GM12878 (cell line): ENCODE measurements at regions not wholly inside any gene's neighbourhood (a gene's known extent, or its start where the extent isn't known, plus 50 kb on each side); places are given as distances from the start of the nearest gene placed in this dataset.

Experiments used
- ATAC-seq: fragments of 200-7000 bp; cut with Tn5 transposase; 3 replicates; pipeline ENCODE4 v1.9.1; 2020; ENCODE audit warnings: mild to moderate bottlenecking, moderate library complexity
- BruUV-seq: library from RNA; stranded (reverse); fragments of 400-500 nt; replicated peaks from 2 replicates; lab custom pipeline; 2021; lab: Mats Ljungman, UMichigan
- CTCF ChIA-PET: fragments of 300-600 bp; sonication (Branson Sonifier 250); formaldehyde crosslinking; extraction: SDS; loops from one replicate; lab custom pipeline; 2021; ENCODE audit warnings: inconsistent platforms; lab: Yijun Ruan, JAX
- POLR2A ChIA-PET: fragments of 350-600 bp; formaldehyde crosslinking; extraction: SDS; loops from one replicate; lab custom pipeline; 2021; ENCODE audit warnings: inconsistent platforms; lab: Charles Lee
- RAD21 ChIA-PET: fragments of 300-600 bp; sonication (Branson Sonifier 250); formaldehyde crosslinking; loops from one replicate; lab custom pipeline; 2023; ENCODE audit warnings: antibody characterized with exemption; ENCODE audit not compliant: unreplicated experiment; lab: Charles Lee
- SMC1A ChIA-PET: fragments of 300-600 bp; sonication (Branson Sonifier 250); formaldehyde crosslinking; loops from one replicate; lab custom pipeline; 2023; ENCODE audit not compliant: unreplicated experiment, uncharacterized antibody; lab: Charles Lee
- DNase-seq: peaks from one replicate; pipeline ENCODE4 v3.0.0-alpha.2; 2011; ENCODE audit warnings: low read depth, low spot score
- FAIRE-seq: peaks from 3 replicates; lab custom pipeline; 2011; peaks lifted over from hg19 to GRCh38; lab: Jason Lieb, UNC
- H2AFZ ChIP-seq: 2 replicates; pipeline ENCODE4 v1.6.0; 2011; ENCODE audit warnings: low read depth, low read length, control low read depth; ENCODE audit not compliant: control insufficient read depth
- H3K27ac ChIP-seq: 2 replicates; pipeline ENCODE4 v1.5.1; 2011; ENCODE audit warnings: control low read depth; ENCODE audit not compliant: control insufficient read depth, insufficient read depth
- H3K27me3 ChIP-seq, 2 experiments: replicated peaks in 1 of 2; 2 replicates each; pipeline versions ENCODE4 v1.6.0 to v1.6.1; 2011; ENCODE audit warnings: low read length in 1 of 2; ENCODE audit not compliant: control insufficient read depth in 2 of 2, insufficient read depth in 2 of 2
- H3K36me3 ChIP-seq, 2 experiments: 2 replicates each; pipeline ENCODE4 v1.5.1; 2011; ENCODE audit warnings: low read length in 1 of 2; ENCODE audit not compliant: control insufficient read depth in 2 of 2, insufficient read depth in 2 of 2
- H3K4me1 ChIP-seq: 2 replicates; pipeline ENCODE4 v1.6.1; 2011; ENCODE audit warnings: mild to moderate bottlenecking, low read length, moderate library complexity, mixed read lengths; ENCODE audit not compliant: control insufficient read depth, insufficient read depth
- H3K4me2 ChIP-seq: 2 replicates; pipeline ENCODE4 v1.6.0; 2011; ENCODE audit warnings: control low read depth; ENCODE audit not compliant: control insufficient read depth, insufficient read depth
- H3K4me3 ChIP-seq: fragments of 200-600 bp; sonication (generic); 2 replicates; pipeline ENCODE4 v1.5.1; 2016
- H3K79me2 ChIP-seq: 2 replicates; pipeline ENCODE4 v1.6.0; 2011; ENCODE audit warnings: low read length; ENCODE audit not compliant: control insufficient read depth, insufficient read depth
- H3K9ac ChIP-seq: 2 replicates; pipeline ENCODE4 v1.8.0; 2011; ENCODE audit warnings: low read length, control low read depth, mixed read lengths; ENCODE audit not compliant: control insufficient read depth, insufficient read depth
- H3K9me3 ChIP-seq: replicated peaks from 3 replicates; pipeline ENCODE4 v1.5.1; 2011; ENCODE audit warnings: mild to moderate bottlenecking, low read length; ENCODE audit not compliant: control insufficient read depth, insufficient read depth
- H4K20me1 ChIP-seq: 2 replicates; pipeline ENCODE4 v1.6.0; 2011; ENCODE audit not compliant: control insufficient read depth, insufficient read depth
- ATF2 ChIP-seq: IDR thresholded peaks from 2 replicates; pipeline ENCODE4 v1.6.1; 2012; ENCODE audit warnings: low read length, inconsistent platforms
- CBX3 ChIP-seq: fragments of 200-600 bp; sonication (generic); IDR thresholded peaks from 2 replicates; pipeline ENCODE4 v1.6.1; 2016; ENCODE audit warnings: low read depth, borderline replicate concordance
- CBX5 ChIP-seq: sonication (generic); IDR thresholded peaks from 2 replicates; pipeline ENCODE4 v1.6.1; 2016; ENCODE audit warnings: low read depth, moderate library complexity, mild to moderate bottlenecking, inconsistent platforms
- E2F8 ChIP-seq: fragments of 450-650 bp; IDR thresholded peaks from 2 replicates; pipeline ENCODE4 v1.6.1; 2018; ENCODE audit warnings: mild to moderate bottlenecking, low read depth, moderate library complexity; ENCODE audit not compliant: partially characterized antibody
- E4F1 ChIP-seq: fragments of 450-650 bp; IDR thresholded peaks from 2 replicates; pipeline ENCODE4 v1.6.1; 2018; ENCODE audit warnings: borderline replicate concordance, mild to moderate bottlenecking; ENCODE audit not compliant: partially characterized antibody
- HCFC1 ChIP-seq: fragments of 150-350 bp; IDR thresholded peaks from 2 replicates; pipeline ENCODE4 v1.6.1; 2014; ENCODE audit warnings: low read length
- HDGF ChIP-seq: fragments of 450-650 bp; IDR thresholded peaks from 2 replicates; pipeline ENCODE4 v1.6.1; 2016; ENCODE audit warnings: antibody characterized with exemption
- IKZF2 ChIP-seq, 2 experiments: fragments of 450-650 bp; IDR thresholded peaks; 2 replicates each; pipeline ENCODE4 v1.6.1; 2017; ENCODE audit warnings: mild to moderate bottlenecking in 2 of 2, moderate library complexity in 2 of 2
- IRF3 ChIP-seq: fragments of 450-650 bp; IDR thresholded peaks from 2 replicates; pipeline ENCODE4 v1.6.1; 2014; ENCODE audit warnings: mild to moderate bottlenecking
- NFIC ChIP-seq: IDR thresholded peaks from 2 replicates; pipeline ENCODE4 v1.6.1; 2012; ENCODE audit warnings: low read depth, mild to moderate bottlenecking, inconsistent platforms, low read length, moderate library complexity
- RAD21 ChIP-seq: IDR thresholded peaks from 2 replicates; pipeline ENCODE4 v1.6.1; 2011; ENCODE audit warnings: mild to moderate bottlenecking, low read depth, low read length, moderate library complexity; ENCODE audit not compliant: insufficient read depth
- RCOR1 ChIP-seq: conservative IDR thresholded peaks from 2 replicates; pipeline ENCODE4 v1.6.1; 2012; ENCODE audit warnings: low read depth, low read length, improper control_type of control experiment
- SMAD1 ChIP-seq: fragments of 450-650 bp; IDR thresholded peaks from 2 replicates; pipeline ENCODE4 v1.6.1; 2018; ENCODE audit warnings: mild to moderate bottlenecking, low read depth; ENCODE audit not compliant: partially characterized antibody
- SMARCA5 ChIP-seq: fragments of 450-650 bp; IDR thresholded peaks from 2 replicates; pipeline ENCODE4 v1.6.1; 2017; ENCODE audit warnings: mild to moderate bottlenecking
- SUZ12 ChIP-seq: fragments of 200-600 bp; sonication (generic); IDR thresholded peaks from one replicate; pipeline ENCODE4 v1.6.1; 2018; ENCODE audit warnings: antibody characterized with exemption, mild to moderate bottlenecking; ENCODE audit not compliant: unreplicated experiment
- YBX1 ChIP-seq: fragments of 450-650 bp; IDR thresholded peaks from 2 replicates; pipeline ENCODE4 v1.6.1; 2016; ENCODE audit warnings: antibody characterized with exemption
- WGBS: methylation state at CpG from one replicate; pipeline ENCODE4 v1.1.6; 2016; ENCODE audit warnings: low lambda C conversion rate; ENCODE audit not compliant: insufficient replicate concordance, insufficient coverage; ENCODE audit errors: missing lambda C conversion rate; 5-methylcytosine and 5-hydroxymethylcytosine counted together
- in situ Hi-C: fragments of 300-500 bp; cut with MboI; formaldehyde crosslinking; loops from 9 replicates; pipeline ENCODE4 v1.14.3; 2018; ENCODE audit warnings: mixed read lengths
- intact Hi-C: fragments of 100-400 bp; cut with micrococcal nuclease; formaldehyde crosslinking; loops from one replicate; pipeline ENCODE4 v1.14.2; 2022; ENCODE audit not compliant: unreplicated experiment

GRCh38 chr4:165756836-165757235 is 116.2 kb upstream of the TLL1 start (continued):
- no peak for TF ChIP-seq E2F8

- intact Hi-C loops: no loop called here
- FAIRE-seq (no peak), DNase-seq (no peak), ATAC-seq (no peak)
- H3K36me3 ChIP-seq: no peaks in the 10 kb centered on the region
- H4K20me1 ChIP-seq: no peaks in the 10 kb centered on the region
- H3K9me3 ChIP-seq: no peaks in the 10 kb centered on the region
- no peak overlapping the region for H2AFZ ChIP-seq
- H3K27me3 ChIP-seq: no peaks in the 10 kb centered on the region
- no peaks in the 10 kb centered on the region for H3K79me2 ChIP-seq
- 19% methylated on average over 3 of the region's 3 CpGs for WGBS
- H3K27ac ChIP-seq: no peak overlapping the region
- no peak overlapping the region for H3K4me2 ChIP-seq
- H3K9ac ChIP-seq: no peak overlapping the region
- ChIA-PET CTCF (interaction anchor here (0.6 kb wide), 1 partner anchor 140 kb away, joined by 4 read pairs; no protein-coding TSS in a partner anchor), POLR2A (no interaction called here), RAD21 (no interaction called here), SMC1A (interaction anchor here (0.6 to 1.5 kb wide), 3 partner anchors 9 to 979 kb away, joined by 3 to 6 read pairs (median 3); no protein-coding TSS in a partner anchor)
- H3K4me3 ChIP-seq: no peak overlapping the region
- BruUV-seq: no TSS peak
- in situ Hi-C loops: no loop called here
- H3K4me1 ChIP-seq: no peaks in the 10 kb centered on the region
- TF ChIP-seq E4F1: no peak
- TF ChIP-seq NFIC: no peak
- TF ChIP-seq HCFC1: no peak
- no peak for TF ChIP-seq HDGF
- TF ChIP-seq ATF2: no peak
- no peak for TF ChIP-seq IRF3
- TF ChIP-seq CBX3: no peak
- TF ChIP-seq SMARCA5: no peak
- no peak for TF ChIP-seq IKZF2 (IDR thresholded peaks at IDR 0.05)
- TF ChIP-seq YBX1: no peak
- TF ChIP-seq SUZ12: no peak
- TF ChIP-seq CBX5: no peak
- TF ChIP-seq RCOR1: no peak
- TF ChIP-seq RAD21: no peak
- TF ChIP-seq SMAD1: no peak
Observed at GRCh38 chr4:165757451-165757850, 115.6 kb upstream of the TLL1 start.
